GM21737 (cell line): ENCODE measurements at regions not wholly inside any gene's neighbourhood (a gene's known extent, or its start where the extent isn't known, plus 50 kb on each side); places are given as distances from the start of the nearest gene placed in this dataset.
"Not testable (repeated sequence)": the region's sequence is repeated elsewhere in the genome, so short reads cannot be mapped to it uniquely, and the experiment has no call there.

Experiments used
- ATAC-seq: cut with Tn5 transposase; IDR thresholded peaks from one replicate; pipeline ENCODE4 v1.9.1; 2021; ENCODE audit warnings: mild to moderate bottlenecking, moderate library complexity; ENCODE audit not compliant: unreplicated experiment

DNA sequence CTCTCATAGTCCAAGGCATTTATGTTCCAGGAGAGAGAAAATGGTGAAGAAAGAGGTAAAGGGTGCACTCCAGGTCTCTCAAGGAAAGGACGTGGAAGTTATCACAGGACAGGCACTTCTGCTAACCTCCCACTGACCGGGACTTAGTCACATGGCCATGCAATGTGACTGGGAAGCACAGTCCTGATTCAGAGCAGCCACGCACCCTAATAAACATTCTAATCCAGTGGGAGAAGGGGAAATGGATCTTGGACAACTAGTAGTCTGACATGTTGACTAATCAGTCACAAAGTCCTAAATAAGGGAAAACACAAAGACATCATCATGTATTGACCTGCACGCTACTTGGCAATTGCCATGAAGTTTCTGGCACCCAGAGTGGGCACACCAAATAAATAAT is 417.5 kb upstream of the ZMIZ1 start:
- ATAC-seq, result no peak

GRCh38 chr10:78653555-78653954 is 415.2 kb upstream of the ZMIZ1 start:
- no peak for ATAC-seq

- ATAC-seq, result no peak
Observed at GRCh38 chr10:78654047-78654590, 414.6 kb upstream of the ZMIZ1 start.

DNA sequence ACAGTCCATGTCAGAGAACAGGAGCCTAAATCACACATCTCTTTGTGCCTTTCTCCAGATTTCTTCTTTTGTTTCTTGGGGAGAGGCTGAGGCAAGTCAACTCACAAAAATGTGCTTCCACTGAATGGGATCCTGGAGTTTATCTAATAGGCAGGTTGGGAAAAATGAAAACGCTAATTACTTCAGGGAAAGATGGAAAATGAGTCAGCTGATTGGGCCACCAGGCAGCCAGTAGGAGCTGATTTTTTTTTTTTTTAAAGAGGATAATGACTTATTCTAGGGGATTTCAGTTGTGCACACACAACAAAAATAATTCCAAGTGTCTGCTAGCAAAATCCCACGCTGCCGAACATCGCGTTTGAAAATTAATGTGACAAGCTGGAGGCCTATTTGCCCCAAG is 412.8 kb upstream of the ZMIZ1 start:
- no peak for ATAC-seq

DNA sequence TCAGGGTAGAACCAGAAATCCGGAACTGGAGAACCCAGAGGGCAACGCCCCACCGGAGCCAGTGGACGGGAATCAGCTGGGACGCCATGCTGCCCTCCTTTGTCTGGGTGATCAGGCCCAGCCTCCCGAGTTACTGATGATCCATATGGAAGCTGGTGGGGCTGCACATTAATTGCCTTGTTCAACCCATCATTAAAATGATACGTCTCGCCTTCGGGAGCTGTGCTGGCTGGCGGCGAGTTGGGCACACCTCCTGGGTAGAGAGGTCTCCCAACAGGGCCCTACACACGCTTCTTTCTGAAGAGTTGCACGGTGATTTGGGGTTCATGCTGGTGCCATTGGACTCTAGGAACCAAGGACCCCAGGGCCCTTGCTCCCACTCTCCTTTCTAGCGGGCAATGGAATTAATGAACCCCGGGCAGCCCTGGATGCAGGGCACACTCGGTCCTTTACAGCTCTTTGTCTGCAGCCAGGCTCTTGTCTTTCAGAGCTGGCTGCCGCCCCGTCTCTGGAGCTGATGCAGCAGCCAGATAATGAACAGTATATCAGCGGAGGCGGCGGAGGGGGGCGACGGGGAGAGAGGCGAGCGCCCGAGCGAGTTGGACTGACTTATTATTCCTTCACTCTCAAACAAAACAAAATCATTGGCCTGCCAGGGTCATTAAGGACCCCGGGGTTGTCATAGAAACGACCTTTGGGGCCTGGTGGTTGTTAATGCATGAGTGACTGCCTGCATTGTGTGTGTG is 412.2 kb upstream of the ZMIZ1 start:
- ATAC-seq, result no peak

- peak; percentile 60 for ATAC-seq
Observed at GRCh38 chr10:78657163-78657861, 411.5 kb upstream of the ZMIZ1 start.

DNA sequence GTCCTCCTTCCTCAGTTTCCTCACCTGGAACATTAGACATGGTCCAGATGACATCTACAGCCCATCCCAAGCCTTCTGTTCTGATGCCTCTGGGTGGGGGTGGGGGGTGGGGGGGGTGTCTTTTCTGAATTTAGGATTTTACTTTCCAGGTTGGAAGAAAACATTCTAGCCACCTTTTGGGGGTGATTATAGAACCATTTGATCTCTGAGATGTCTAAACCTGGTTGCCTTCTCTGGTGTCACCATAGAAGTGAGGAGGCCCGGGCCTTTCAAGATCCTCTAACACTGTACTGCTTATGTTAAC is 411.0 kb upstream of the ZMIZ1 start:
- no peak for ATAC-seq

DNA sequence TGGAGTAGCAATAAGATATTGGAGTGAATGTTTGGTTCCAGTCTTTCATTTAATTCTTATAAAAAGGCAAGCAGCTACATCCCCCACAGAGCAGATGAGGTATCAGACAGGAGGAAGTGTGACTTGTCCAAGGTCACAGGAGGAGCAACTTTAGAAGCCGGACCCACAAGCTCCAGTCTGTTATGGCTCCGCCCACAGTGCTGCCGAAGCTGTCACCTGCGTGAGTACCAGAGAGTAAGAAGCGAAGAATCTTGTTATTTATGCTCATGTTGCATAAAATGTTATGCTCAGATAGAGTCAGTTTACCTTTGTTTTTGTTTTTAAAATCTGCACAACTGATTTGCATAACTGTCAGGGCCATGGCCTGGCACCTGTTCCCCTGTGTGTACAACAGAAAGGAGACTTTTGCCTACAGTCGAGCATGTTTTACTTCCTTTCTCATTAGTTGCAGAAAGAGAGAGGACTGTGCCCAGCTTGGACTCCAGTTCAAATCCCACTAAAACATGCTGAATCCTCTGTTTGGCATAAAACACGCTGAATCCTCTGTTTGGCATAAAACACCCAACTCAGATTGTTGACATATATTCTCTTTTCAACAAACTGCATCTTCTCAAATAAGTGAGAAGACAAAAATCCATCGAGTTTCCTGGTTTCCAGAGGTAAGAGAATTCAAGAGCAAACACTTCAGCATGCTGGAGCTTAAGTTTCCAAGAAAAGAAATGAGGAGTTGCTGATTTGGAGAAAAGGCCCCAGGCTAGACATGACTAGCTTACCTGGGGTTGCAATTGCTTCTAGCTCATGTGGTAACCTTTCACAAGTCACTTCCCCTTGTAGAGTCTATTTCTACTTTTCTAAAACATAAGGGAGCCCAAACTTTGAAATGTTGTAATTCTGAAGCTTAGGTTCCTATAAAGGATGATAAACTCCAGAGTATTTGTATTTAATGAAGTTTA is 409.8 kb upstream of the ZMIZ1 start:
- peak; percentile 55 for ATAC-seq

DNA sequence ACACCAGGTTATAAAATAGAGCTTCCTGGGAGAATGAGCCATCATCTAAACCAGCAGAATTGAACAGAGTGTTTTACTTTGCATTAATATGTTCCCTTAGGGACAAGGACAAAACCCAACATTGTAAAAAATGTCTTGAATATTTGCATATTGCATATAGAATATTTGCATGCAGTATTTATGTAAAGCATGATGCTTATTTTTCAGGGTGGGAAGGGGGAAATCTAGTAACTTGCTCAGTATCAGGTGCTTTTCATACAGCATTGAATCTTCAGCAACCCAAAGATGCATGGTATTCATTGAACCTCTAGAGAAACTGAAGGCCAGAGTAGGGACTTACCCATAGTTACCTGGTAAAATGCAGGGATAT is 409.2 kb upstream of the ZMIZ1 start:
- ATAC-seq, result no peak

DNA sequence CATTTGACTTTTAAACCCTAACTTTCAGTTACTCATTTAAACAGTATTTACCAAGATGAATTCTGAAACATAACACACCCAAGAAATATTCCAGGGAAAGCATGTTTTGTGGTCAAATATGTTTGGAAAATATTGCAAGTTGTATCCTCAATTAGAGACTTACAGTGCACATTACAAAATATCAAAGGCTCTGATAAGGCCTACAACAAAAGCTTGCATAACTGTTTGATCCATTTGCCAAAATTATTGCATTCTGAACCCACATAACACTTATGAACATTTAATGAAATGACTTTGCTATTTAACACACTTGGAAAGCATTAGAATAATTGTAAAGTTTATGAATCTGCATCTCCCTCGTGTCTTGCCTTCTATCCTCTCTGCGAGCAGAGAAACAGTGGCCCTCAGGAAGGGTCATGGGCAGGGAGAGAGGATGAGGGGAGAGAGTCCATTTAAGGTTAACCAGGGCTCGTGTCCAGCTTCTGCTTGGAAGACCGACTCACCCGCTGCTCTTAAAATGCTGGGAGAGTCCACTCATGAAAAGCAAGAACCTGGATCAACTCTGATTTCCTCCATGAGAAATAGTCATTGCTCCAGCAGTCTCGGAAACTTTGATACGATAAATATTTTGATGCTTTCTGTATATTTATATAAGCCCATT is 408.2 kb upstream of the ZMIZ1 start:
- ATAC-seq, result no peak

DNA sequence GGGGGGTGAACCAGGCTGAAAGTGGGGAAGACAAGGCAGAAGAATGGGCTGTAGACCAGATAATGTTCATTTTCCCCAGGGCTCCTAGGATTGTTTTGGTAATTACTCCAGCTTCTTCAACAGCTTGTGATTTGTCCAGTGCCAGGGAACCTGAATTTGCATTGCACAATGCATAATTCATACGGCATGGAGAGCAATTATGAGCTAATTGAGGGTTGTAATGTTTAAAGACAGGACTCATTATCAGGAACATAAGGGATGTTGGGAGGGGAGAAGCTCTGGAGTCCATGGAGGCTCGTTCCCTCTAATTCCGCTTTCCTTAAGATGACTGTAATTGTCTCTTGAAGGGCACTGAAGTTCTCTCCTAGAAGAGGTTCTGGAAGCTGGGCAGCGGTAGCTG is 405.0 kb upstream of the ZMIZ1 start:
- no peak for ATAC-seq

DNA sequence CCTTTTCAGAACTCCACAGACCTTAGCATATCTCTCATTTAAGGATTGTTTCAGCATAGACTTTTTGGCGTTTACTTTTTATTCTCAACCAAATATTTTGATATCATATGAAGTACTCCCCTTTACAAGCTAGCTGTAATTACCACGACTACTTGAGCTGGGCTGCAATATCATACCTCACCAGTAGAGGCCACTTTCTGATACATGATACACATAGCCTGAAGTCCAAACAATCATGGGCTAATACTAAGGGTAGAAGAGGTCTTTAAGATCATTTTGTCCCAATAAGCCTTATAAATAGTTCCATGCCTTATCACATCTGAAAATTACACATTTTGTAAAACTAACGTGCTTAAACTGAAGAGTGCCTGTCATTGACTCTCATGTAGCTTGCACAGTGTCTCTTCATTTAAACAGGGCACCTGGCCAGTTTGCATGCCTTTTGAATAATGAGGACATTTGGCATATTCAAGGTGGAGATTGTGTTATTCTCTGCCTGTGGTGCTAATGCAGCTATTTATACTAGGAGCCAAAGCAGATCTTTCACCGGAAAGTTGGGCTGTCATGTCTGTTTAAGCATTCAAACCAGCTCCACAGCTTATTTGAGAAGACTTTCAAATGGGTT is 403.7 kb upstream of the ZMIZ1 start:
- no peak for ATAC-seq

GRCh38 chr10:78672918-78673317 is 395.8 kb upstream of the ZMIZ1 start:
- ATAC-seq, result no peak

DNA sequence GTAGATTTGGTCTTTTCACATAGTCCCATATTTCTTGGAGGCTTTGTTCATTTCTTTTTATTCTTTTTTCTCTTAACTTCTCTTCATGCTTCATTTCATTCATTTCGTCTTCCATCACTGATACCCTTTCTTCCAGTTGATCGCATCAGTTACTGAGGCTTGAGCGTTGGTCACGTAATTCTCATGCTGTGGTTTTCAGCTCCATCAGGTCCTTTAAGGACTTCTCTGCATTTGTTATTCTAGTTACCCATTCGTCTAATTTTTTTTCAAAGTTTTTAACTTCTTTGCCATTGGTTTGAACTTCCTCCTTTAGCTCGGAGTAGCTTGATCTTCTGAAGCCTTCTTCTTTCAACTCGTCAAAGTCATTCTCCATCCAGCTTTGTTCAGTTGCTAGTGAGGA is 387.6 kb upstream of the ZMIZ1 start:
- not testable (repeated sequence) for ATAC-seq

DNA sequence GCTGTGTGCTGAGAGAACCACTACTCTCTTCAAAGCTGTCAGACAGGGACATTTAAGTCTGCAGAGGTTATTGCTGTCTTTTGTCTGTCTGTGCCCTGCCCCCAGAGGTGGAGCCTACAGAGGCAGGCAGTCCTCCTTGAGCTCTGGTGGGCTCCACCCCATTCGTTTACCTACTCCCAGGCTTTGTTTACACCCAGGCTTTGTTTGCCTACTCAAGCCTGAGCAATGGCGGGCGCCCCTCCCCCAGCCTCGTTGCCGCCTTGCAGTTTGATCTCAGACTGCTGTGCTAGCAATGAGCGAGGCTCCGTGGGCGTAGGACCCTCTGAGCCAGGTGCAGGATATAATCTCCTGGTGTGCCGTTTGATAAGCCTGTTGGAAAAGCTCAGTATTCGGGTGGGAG is 386.8 kb upstream of the ZMIZ1 start:
- ATAC-seq, result not testable (repeated sequence)

GRCh38 chr10:78684947-78685346 is 383.8 kb upstream of the ZMIZ1 start:
- no peak for ATAC-seq

DNA sequence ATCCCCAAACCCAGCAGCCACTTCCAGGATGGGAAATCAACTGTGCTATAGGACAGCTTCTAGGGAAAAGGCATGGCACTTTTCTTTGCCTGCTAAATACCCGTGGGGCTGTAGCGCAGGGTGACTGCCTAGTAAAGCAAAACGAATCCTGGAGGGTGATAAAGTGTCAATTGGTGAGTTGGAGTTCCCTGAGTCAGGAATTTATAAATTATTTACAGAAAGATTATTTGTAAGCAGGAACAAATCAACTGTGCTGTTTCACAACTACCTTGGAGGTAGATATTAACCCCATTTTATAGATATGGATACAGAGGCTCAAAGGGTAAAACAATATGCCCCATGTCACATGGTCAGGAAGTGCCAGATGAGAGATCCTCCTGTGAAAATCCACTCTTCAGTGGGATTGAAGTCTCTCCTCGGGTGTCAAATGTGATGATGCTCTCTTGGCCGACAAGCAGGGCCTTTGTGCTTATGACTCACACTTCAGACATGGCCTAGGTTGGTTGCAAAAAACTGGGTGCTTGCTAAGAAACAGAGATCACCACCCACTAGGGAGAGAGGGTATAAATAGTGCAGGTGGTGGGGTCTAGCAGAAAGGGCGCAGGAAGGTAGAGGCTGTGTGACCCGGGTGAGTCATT is 383.2 kb upstream of the ZMIZ1 start:
- ATAC-seq, result no peak

DNA sequence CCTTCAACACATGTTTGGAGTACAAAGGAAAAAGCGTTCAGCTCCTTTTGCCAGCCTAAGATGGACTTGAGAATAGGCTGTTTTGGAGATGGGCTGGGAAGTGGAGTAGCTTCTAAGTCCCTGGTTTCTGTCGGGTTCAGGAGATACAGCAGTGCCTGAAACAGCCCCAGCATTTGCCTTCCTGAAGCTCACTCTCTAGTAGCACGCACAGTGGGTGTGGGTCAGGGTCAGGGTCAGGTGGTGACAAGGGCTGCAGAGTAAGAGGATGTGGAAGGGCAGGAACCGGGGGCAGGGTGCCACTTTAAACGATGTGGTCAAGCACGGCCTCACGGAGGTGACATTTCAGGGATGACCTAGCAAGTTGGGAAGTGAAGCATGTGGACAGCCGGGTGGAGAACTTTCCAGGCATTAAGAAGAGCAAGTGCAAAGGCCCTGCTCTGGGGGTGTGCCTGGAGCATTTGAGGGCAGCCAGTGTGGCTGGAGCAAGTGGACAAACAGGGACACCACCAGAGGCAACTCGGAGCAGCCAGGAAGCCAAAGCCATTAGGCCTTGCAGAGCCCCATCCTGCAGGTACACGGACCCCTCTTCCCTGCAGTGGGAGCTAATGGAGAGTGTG is 382.2 kb upstream of the ZMIZ1 start:
- ATAC-seq, result no peak

- ATAC-seq, result no peak
Observed at GRCh38 chr10:78687626-78688025, 381.1 kb upstream of the ZMIZ1 start.
